HCT116 (cell line): ENCODE measurements at regions not wholly inside any gene's neighbourhood (a gene's known extent, or its start where the extent isn't known, plus 50 kb on each side); places are given as distances from the start of the nearest gene placed in this dataset.
"Not testable (repeated sequence)": the region's sequence is repeated elsewhere in the genome, so short reads cannot be mapped to it uniquely, and the experiment has no call there.

Source experiments
- EZH2 ChIP-seq: fragments of 200-600 bp; sonication (generic); IDR thresholded peaks from 2 replicates; pipeline ENCODE4 v1.6.1; 2017; ENCODE audit warnings: antibody characterized with exemption, mixed run types
- FOSL1 ChIP-seq: IDR thresholded peaks from 2 replicates; pipeline ENCODE4 v1.6.1; 2012; ENCODE audit warnings: low read depth
- POLR2A ChIP-seq: IDR thresholded peaks from 2 replicates; pipeline ENCODE4 v1.7.0; 2011; ENCODE audit warnings: borderline replicate concordance; ENCODE audit not compliant: insufficient read depth, insufficient read length; ENCODE audit errors: extremely low read depth
- POLR2AphosphoS5 ChIP-seq: IDR thresholded peaks from 2 replicates; pipeline ENCODE4 v1.6.1; 2011; ENCODE audit warnings: mild to moderate bottlenecking, low read depth, low read length, moderate library complexity
- YY1 ChIP-seq: IDR thresholded peaks from 2 replicates; pipeline ENCODE4 v1.6.1; 2011; ENCODE audit warnings: low read length, low read depth, moderate library complexity, mild to moderate bottlenecking; ENCODE audit not compliant: insufficient replicate concordance; ENCODE audit errors: extremely low read depth
- TF ChIP-seq, protein P1 (sequence below), 3 experiments: fragments of 200-600 bp in 1 of 3; sonication (generic) in 1 of 3; IDR thresholded peaks in 2 of 3; conservative IDR thresholded peaks in 1 of 3; 2 replicates each; pipeline ENCODE4 v1.5.1; 2012 to 2017; ENCODE audit warnings: low read depth in 2 of 3, low read length in 2 of 3, antibody characterized with exemption in 1 of 3, borderline replicate concordance in 1 of 3, control low read depth in 1 of 3, mild to moderate bottlenecking in 1 of 3, mixed read lengths in 1 of 3, mixed run types in 1 of 3, moderate library complexity in 1 of 3; ENCODE audit not compliant: insufficient read depth in 1 of 3
- TF ChIP-seq, protein P2 (sequence below): IDR thresholded peaks from 2 replicates; pipeline ENCODE4 v1.6.1; 2012; ENCODE audit warnings: low read depth

DNA sequence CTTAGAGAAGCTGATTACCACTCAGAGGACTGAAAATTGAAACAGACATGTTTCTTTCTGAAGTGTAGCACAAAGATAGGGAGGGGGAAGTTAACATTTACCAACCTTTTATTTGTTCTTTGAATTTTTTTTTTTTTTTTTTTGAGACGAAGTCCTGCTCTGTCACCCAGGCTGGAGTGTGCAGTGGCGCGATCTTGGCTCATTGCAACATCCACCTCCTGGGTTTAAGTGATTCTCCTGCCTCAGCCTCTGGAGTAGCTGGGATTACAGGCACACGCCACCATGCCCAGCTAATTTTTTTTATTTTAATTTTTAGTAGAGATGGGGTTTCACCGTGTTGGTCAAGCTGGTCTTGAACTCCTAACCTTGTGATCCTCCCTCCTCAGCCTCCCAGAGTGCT, 87.8 kb upstream of the AKAP13 start:
- TF ChIP-seq, protein P1, sequence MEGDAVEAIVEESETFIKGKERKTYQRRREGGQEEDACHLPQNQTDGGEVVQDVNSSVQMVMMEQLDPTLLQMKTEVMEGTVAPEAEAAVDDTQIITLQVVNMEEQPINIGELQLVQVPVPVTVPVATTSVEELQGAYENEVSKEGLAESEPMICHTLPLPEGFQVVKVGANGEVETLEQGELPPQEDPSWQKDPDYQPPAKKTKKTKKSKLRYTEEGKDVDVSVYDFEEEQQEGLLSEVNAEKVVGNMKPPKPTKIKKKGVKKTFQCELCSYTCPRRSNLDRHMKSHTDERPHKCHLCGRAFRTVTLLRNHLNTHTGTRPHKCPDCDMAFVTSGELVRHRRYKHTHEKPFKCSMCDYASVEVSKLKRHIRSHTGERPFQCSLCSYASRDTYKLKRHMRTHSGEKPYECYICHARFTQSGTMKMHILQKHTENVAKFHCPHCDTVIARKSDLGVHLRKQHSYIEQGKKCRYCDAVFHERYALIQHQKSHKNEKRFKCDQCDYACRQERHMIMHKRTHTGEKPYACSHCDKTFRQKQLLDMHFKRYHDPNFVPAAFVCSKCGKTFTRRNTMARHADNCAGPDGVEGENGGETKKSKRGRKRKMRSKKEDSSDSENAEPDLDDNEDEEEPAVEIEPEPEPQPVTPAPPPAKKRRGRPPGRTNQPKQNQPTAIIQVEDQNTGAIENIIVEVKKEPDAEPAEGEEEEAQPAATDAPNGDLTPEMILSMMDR (IDR thresholded peaks at IDR 0.05 in 2 of 3, conservative IDR thresholded peaks at IDR 0.05 in 1 of 3; ENCODE audit: borderline replicate concordance in 1 of 3, insufficient read depth in 1 of 3, low read depth in 2 of 3, low read length in 2 of 3) = not testable (repeated sequence)
- not testable (repeated sequence) for TF ChIP-seq POLR2A, FOSL1, YY1, EZH2, POLR2AphosphoS5
- TF ChIP-seq, protein P2, sequence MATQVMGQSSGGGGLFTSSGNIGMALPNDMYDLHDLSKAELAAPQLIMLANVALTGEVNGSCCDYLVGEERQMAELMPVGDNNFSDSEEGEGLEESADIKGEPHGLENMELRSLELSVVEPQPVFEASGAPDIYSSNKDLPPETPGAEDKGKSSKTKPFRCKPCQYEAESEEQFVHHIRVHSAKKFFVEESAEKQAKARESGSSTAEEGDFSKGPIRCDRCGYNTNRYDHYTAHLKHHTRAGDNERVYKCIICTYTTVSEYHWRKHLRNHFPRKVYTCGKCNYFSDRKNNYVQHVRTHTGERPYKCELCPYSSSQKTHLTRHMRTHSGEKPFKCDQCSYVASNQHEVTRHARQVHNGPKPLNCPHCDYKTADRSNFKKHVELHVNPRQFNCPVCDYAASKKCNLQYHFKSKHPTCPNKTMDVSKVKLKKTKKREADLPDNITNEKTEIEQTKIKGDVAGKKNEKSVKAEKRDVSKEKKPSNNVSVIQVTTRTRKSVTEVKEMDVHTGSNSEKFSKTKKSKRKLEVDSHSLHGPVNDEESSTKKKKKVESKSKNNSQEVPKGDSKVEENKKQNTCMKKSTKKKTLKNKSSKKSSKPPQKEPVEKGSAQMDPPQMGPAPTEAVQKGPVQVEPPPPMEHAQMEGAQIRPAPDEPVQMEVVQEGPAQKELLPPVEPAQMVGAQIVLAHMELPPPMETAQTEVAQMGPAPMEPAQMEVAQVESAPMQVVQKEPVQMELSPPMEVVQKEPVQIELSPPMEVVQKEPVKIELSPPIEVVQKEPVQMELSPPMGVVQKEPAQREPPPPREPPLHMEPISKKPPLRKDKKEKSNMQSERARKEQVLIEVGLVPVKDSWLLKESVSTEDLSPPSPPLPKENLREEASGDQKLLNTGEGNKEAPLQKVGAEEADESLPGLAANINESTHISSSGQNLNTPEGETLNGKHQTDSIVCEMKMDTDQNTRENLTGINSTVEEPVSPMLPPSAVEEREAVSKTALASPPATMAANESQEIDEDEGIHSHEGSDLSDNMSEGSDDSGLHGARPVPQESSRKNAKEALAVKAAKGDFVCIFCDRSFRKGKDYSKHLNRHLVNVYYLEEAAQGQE = not testable (repeated sequence)
